Kidney (tissue), 13 donors: ENCODE measurements at regions not wholly inside any gene's neighbourhood (a gene's known extent, or its start where the extent isn't known, plus 50 kb on each side); places are given as distances from the start of the nearest gene placed in this dataset.

Experiments
- DNase-seq, 5 donors: peaks; one replicate each; pipeline ENCODE4 v3.0.0-alpha.2; 2013 to 2020
- FAIRE-seq: peaks from 2 replicates; lab custom pipeline; 2012; peaks lifted over from hg19 to GRCh38; lab: Jason Lieb, UNC
- H3K27ac ChIP-seq, 2 donors: one replicate each; pipeline ENCODE4 v1.7.0; 2013; ENCODE audit warnings: low read depth in 2 of 2, low read length in 2 of 2, inconsistent platforms in 1 of 2
- H3K27me3 ChIP-seq: one replicate; pipeline ENCODE4 v1.7.1; 2013; ENCODE audit warnings: low read length, inconsistent platforms; ENCODE audit not compliant: control insufficient read depth, insufficient read depth
- H3K36me3 ChIP-seq, 3 donors: one replicate each; pipeline versions ENCODE4 v1.7.0 to v1.7.1; 2013; ENCODE audit warnings: low read length in 3 of 3, control low read depth in 1 of 3, inconsistent platforms in 1 of 3; ENCODE audit not compliant: insufficient read depth in 3 of 3, control insufficient read depth in 2 of 3
- H3K4me1 ChIP-seq, 3 donors: one replicate each; pipeline versions ENCODE4 v1.7.0 to v1.7.1; 2013; ENCODE audit warnings: low read length in 3 of 3, inconsistent platforms in 1 of 3, low read depth in 1 of 3; ENCODE audit not compliant: control insufficient read depth in 2 of 3, insufficient read depth in 2 of 3
- H3K4me3 ChIP-seq, 3 donors: one replicate each; pipeline versions ENCODE4 v1.7.0 to v1.8.1; 2013; ENCODE audit warnings: low read length in 3 of 3, control low read depth in 1 of 3, inconsistent platforms in 1 of 3
- H3K9ac ChIP-seq, 3 donors: one replicate each; pipeline versions ENCODE4 v1.7.0 to v1.7.1; 2013; ENCODE audit warnings: low read length in 3 of 3, control low read depth in 1 of 3, inconsistent platforms in 1 of 3
- H3K9me3 ChIP-seq, 3 donors: one replicate each; pipeline versions ENCODE4 v1.7.0 to v1.7.1; 2013; ENCODE audit warnings: low read length in 3 of 3, control low read depth in 1 of 3, inconsistent platforms in 1 of 3; ENCODE audit not compliant: control insufficient read depth in 2 of 3, insufficient read depth in 1 of 3
- CTCF ChIP-seq: IDR thresholded peaks from 3 replicates; pipeline ENCODE4 v1.5.1; 2012; ENCODE audit warnings: mild to moderate bottlenecking, moderate library complexity, borderline replicate concordance; ENCODE audit not compliant: insufficient read depth; ENCODE audit errors: extremely low read depth
- intact Hi-C: fragments of 100-400 bp; cut with DNase I; formaldehyde crosslinking; loops from one replicate; pipeline ENCODE4 v1.11.1; 2022
- donor health status: control.
- donor health status: control.
- donor health status: control.
- donor health status: control.
- donor health status: control.
- donor health status: DM: yes; HTN: yes; CAD: no.
- donor health status: Normal renal cell carcinoma (clear cell type).

GRCh38 chr2:100682536-100682935 is 119.7 kb downstream of the PDCL3 start:
- no peak for FAIRE-seq
- H3K4me3 ChIP-seq = no peak overlapping the region
- no peaks in the 10 kb centered on the region for H3K27me3 ChIP-seq
- H3K9ac ChIP-seq = no peak overlapping the region
- no peak for DNase-seq
- no peaks in the 10 kb centered on the region for H3K36me3 ChIP-seq
- H3K4me1 ChIP-seq = no peaks in the 10 kb centered on the region
- intact Hi-C loops = no loop called here
- H3K9me3 ChIP-seq = no peaks in the 10 kb centered on the region
- no peak for TF ChIP-seq CTCF
- H3K27ac ChIP-seq = no peak overlapping the region

- Histone ChIP-seq H3K27ac (no peak overlapping the region), H3K9me3 (no peaks in the 10 kb centered on the region), H3K27me3 (no peaks in the 10 kb centered on the region), H3K4me3 (no peak overlapping the region), H3K36me3 (no peaks in the 10 kb centered on the region), H3K9ac (no peak overlapping the region), H3K4me1 (no peaks in the 10 kb centered on the region)
- DNase-seq = no peak
- FAIRE-seq = no peak
- intact Hi-C loops = no loop called here
- no peak for TF ChIP-seq CTCF
These were observed 120.4 kb downstream of the PDCL3 start for GRCh38 chr2:100683231-100683630.

- Histone ChIP-seq H3K36me3 (no peaks in the 10 kb centered on the region), H3K4me3 (no peak overlapping the region), H3K9me3 (peaks cover 0 to 4% (median 0%) of the 10 kb centered on the region in 3 donors), H3K9ac (no peak overlapping the region), H3K27ac (no peak overlapping the region), H3K4me1 (no peaks in the 10 kb centered on the region), H3K27me3 (no peaks in the 10 kb centered on the region)
- DNase-seq = no peak
- intact Hi-C loops = no loop called here
- no peak for FAIRE-seq
- TF ChIP-seq CTCF = no peak
These were observed 128.1 kb upstream of the NPAS2 start for GRCh38 chr2:100691846-100692245.

- no peak overlapping the region for H3K4me3 ChIP-seq
- TF ChIP-seq CTCF = no peak
- FAIRE-seq = no peak
- intact Hi-C loops = no loop called here
- H3K36me3 ChIP-seq = no peaks in the 10 kb centered on the region
- peaks cover 0 to 4% (median 0%) of the 10 kb centered on the region in 3 donors for H3K9me3 ChIP-seq
- DNase-seq = no peak
- H3K27ac ChIP-seq = no peak overlapping the region
- no peak overlapping the region for H3K9ac ChIP-seq
- no peaks in the 10 kb centered on the region for H3K27me3 ChIP-seq
- no peaks in the 10 kb centered on the region for H3K4me1 ChIP-seq
These were observed 127.6 kb upstream of the NPAS2 start for GRCh38 chr2:100692381-100692780.
